H9 (cell line): ENCODE measurements at regions not wholly inside any gene's neighbourhood (a gene's known extent, or its start where the extent isn't known, plus 50 kb on each side); places are given as distances from the start of the nearest gene placed in this dataset.

Source experiments
- DNase-seq: peaks from one replicate; pipeline ENCODE4 v3.0.0-alpha.2; 2017
- H2AFZ ChIP-seq: one replicate; pipeline ENCODE4 v1.6.1; 2013; ENCODE audit warnings: mild to moderate bottlenecking, low read length, control low read depth, moderate library complexity
- H2AK5ac ChIP-seq: 2 replicates; pipeline ENCODE4 v1.6.1; 2013; ENCODE audit warnings: low read length, control low read depth, mixed read lengths; ENCODE audit not compliant: insufficient read length
- H2BK120ac ChIP-seq: one replicate; pipeline ENCODE4 v1.6.1; 2013; ENCODE audit warnings: low read depth, mild to moderate bottlenecking, low read length, control low read depth, inconsistent platforms; ENCODE audit not compliant: poor library complexity, severe bottlenecking
- H2BK12ac ChIP-seq: 2 replicates; pipeline ENCODE4 v1.6.1; 2013; ENCODE audit warnings: low read length, control low read depth, mixed read lengths, low read depth; ENCODE audit not compliant: insufficient read length
- H2BK15ac ChIP-seq: 2 replicates; pipeline ENCODE4 v1.6.1; 2013; ENCODE audit warnings: low read depth, low read length, control low read depth
- H2BK20ac ChIP-seq: one replicate; pipeline ENCODE4 v1.6.1; 2013; ENCODE audit warnings: low read depth, mild to moderate bottlenecking, low read length, control low read depth, inconsistent platforms; ENCODE audit not compliant: poor library complexity, severe bottlenecking
- H2BK5ac ChIP-seq: 2 replicates; pipeline ENCODE4 v1.6.1; 2013; ENCODE audit warnings: low read length, control low read depth, mixed read lengths; ENCODE audit not compliant: insufficient read length
- H3K14ac ChIP-seq: 2 replicates; pipeline ENCODE4 v1.6.1; 2013; ENCODE audit warnings: low read length, control low read depth; ENCODE audit not compliant: insufficient read depth
- H3K18ac ChIP-seq: 2 replicates; pipeline ENCODE4 v1.6.1; 2013; ENCODE audit warnings: low read depth, mild to moderate bottlenecking, mixed read lengths, low read length, control low read depth; ENCODE audit not compliant: insufficient read length
- H3K23ac ChIP-seq: 2 replicates; pipeline ENCODE4 v1.6.1; 2013; ENCODE audit warnings: low read length, control low read depth, mixed read lengths, low read depth; ENCODE audit not compliant: insufficient read length
- H3K23me2 ChIP-seq: 2 replicates; pipeline ENCODE4 v1.6.1; 2013; ENCODE audit warnings: low read depth, mild to moderate bottlenecking, mixed read lengths, low read length, control low read depth; ENCODE audit not compliant: insufficient read length, poor library complexity, severe bottlenecking
- H3K27ac ChIP-seq: 2 replicates; pipeline ENCODE4 v1.5.1; 2013; ENCODE audit warnings: low read length, control low read depth, mixed read lengths, low read depth; ENCODE audit not compliant: insufficient read length
- H3K27me3 ChIP-seq: 2 replicates; pipeline ENCODE4 v1.6.1; 2013; ENCODE audit warnings: low read length, control low read depth, inconsistent platforms; ENCODE audit not compliant: insufficient read depth
- H3K4ac ChIP-seq: 2 replicates; pipeline ENCODE4 v1.6.1; 2013; ENCODE audit warnings: low read depth, mild to moderate bottlenecking, control low read depth, inconsistent platforms, low read length, moderate library complexity
- H3K4me1 ChIP-seq: 2 replicates; pipeline ENCODE4 v1.6.1; 2013; ENCODE audit warnings: low read length, control low read depth, inconsistent platforms; ENCODE audit not compliant: insufficient read depth
- H3K4me2 ChIP-seq: 2 replicates; pipeline ENCODE4 v1.6.1; 2013; ENCODE audit warnings: low read length, control low read depth, mixed read lengths; ENCODE audit not compliant: insufficient read length, insufficient read depth
- H3K56ac ChIP-seq: 2 replicates; pipeline ENCODE4 v1.6.1; 2013; ENCODE audit warnings: low read depth, mild to moderate bottlenecking, mixed read lengths, low read length, control low read depth; ENCODE audit not compliant: insufficient read length
- H3K79me1 ChIP-seq: 2 replicates; pipeline ENCODE4 v1.6.1; 2013; ENCODE audit warnings: low read depth, mild to moderate bottlenecking, moderate library complexity, low read length, control low read depth, inconsistent platforms; ENCODE audit not compliant: insufficient read depth, poor library complexity, severe bottlenecking
- H3K79me2 ChIP-seq: 2 replicates; pipeline ENCODE4 v1.6.1; 2013; ENCODE audit warnings: low read length, control low read depth, inconsistent platforms; ENCODE audit not compliant: insufficient read depth
- H3K9ac ChIP-seq: 2 replicates; pipeline ENCODE4 v1.6.1; 2013; ENCODE audit warnings: low read length, control low read depth, mixed read lengths; ENCODE audit not compliant: insufficient read length; ENCODE audit errors: extremely low read depth
- H3K9me3 ChIP-seq: one replicate; pipeline ENCODE4 v1.6.1; 2013; ENCODE audit warnings: low read depth, low read length, inconsistent platforms; ENCODE audit not compliant: control insufficient read depth
- H3T11ph ChIP-seq: one replicate; pipeline ENCODE4 v1.6.1; 2013; ENCODE audit warnings: mild to moderate bottlenecking, low read length, control low read depth, inconsistent platforms
- H4K20me1 ChIP-seq: one replicate; pipeline ENCODE4 v1.6.1; 2013; ENCODE audit not compliant: control insufficient read depth, insufficient read length, insufficient read depth
- H4K5ac ChIP-seq: 2 replicates; pipeline ENCODE4 v1.6.1; 2013; ENCODE audit warnings: low read depth, mild to moderate bottlenecking, mixed read lengths, low read length, control low read depth; ENCODE audit not compliant: insufficient read length
- H4K8ac ChIP-seq: replicated peaks from 2 replicates; pipeline ENCODE4 v1.6.1; 2013; ENCODE audit warnings: low read length, control low read depth, mixed read lengths, low read depth; ENCODE audit not compliant: insufficient read length
- H4K91ac ChIP-seq: 2 replicates; pipeline ENCODE4 v1.6.1; 2013; ENCODE audit warnings: low read depth, mild to moderate bottlenecking, moderate library complexity, mixed read lengths, low read length, control low read depth; ENCODE audit not compliant: insufficient read length
- H3K27ac Mint-ChIP-seq, 3 experiments: 2 replicates in 2 of 3; 3 replicates in 1 of 3; pipeline ENCODE4 v1.8.0; 2020 to 2021; ENCODE audit warnings: mixed read lengths in 3 of 3, mild to moderate bottlenecking in 1 of 3, moderate library complexity in 1 of 3
- H3K27me3 Mint-ChIP-seq: 2 replicates; pipeline ENCODE4 v1.8.0; 2021; ENCODE audit warnings: low read depth, mild to moderate bottlenecking, moderate library complexity, mixed read lengths
- H3K36me3 Mint-ChIP-seq, 3 experiments: 2 replicates in 2 of 3; 3 replicates in 1 of 3; pipeline ENCODE4 v1.8.0; 2020 to 2021; ENCODE audit warnings: low read depth in 3 of 3, mixed read lengths in 3 of 3; ENCODE audit not compliant: insufficient read depth in 1 of 3
- H3K4me1 Mint-ChIP-seq, 2 experiments: 2 replicates each; pipeline ENCODE4 v1.8.0; 2020; ENCODE audit warnings: mixed read lengths in 2 of 2
- H3K4me3 Mint-ChIP-seq, 2 experiments: 2 replicates in 1 of 2; 3 replicates in 1 of 2; pipeline ENCODE4 v1.8.0; 2020 to 2021; ENCODE audit warnings: mild to moderate bottlenecking in 2 of 2, mixed read lengths in 2 of 2, moderate library complexity in 1 of 2
- H3K9me3 Mint-ChIP-seq, 2 experiments: 2 replicates in 1 of 2; 3 replicates in 1 of 2; pipeline ENCODE4 v1.8.0; 2020; ENCODE audit warnings: mild to moderate bottlenecking in 2 of 2, mixed read lengths in 2 of 2, moderate library complexity in 1 of 2
- CTCF ChIP-seq: fragments of 200-600 bp; sonication (generic); conservative IDR thresholded peaks from 3 replicates; pipeline ENCODE4 v1.8.0; 2021; ENCODE audit warnings: antibody characterized with exemption, mild to moderate bottlenecking
- WGBS: extraction: QIAGEN DNeasy Blood & Tissue Kit; methylation state at CpG from one replicate; pipeline ENCODE4 v1.1.7; 2013; ENCODE audit warnings: missing lambda C conversion rate, low lambda C conversion rate, mixed read lengths; ENCODE audit not compliant: insufficient read length; ENCODE audit errors: extremely low coverage; 5-methylcytosine and 5-hydroxymethylcytosine counted together

GRCh38 chr4:178812866-178813265 is 1370.6 kb upstream of the AGA start:
- H3K79me1 ChIP-seq: no peaks in the 10 kb centered on the region
- no peak overlapping the region for H2BK20ac ChIP-seq
- no peak overlapping the region for H3T11ph ChIP-seq
- no peak overlapping the region for H3K23ac ChIP-seq
- WGBS: no CpG with 5 or more reads among the region's 17 CpGs
- H3K4me1 Mint-ChIP-seq: no peaks in the 10 kb centered on the region
- H3K9me3 ChIP-seq: no peaks in the 10 kb centered on the region
- no peaks in the 10 kb centered on the region for H3K4me1 ChIP-seq
- no peak overlapping the region for H3K56ac ChIP-seq
- no peak overlapping the region for H3K4me2 ChIP-seq
- H3K14ac ChIP-seq: no peak overlapping the region
- H3K79me2 ChIP-seq: no peaks in the 10 kb centered on the region
- H3K27ac ChIP-seq: no peak overlapping the region
- no peak overlapping the region for H2BK5ac ChIP-seq
- no peaks in the 10 kb centered on the region for H3K36me3 Mint-ChIP-seq
- H2BK12ac ChIP-seq: no peak overlapping the region
- no peak for TF ChIP-seq CTCF
- no peak overlapping the region for H3K4me3 Mint-ChIP-seq
- no peak overlapping the region for H4K91ac ChIP-seq
- H3K27me3 Mint-ChIP-seq: no peaks in the 10 kb centered on the region
- H2AFZ ChIP-seq: no peak overlapping the region
- H4K5ac ChIP-seq: no peak overlapping the region
- H3K9me3 Mint-ChIP-seq: no peaks in the 10 kb centered on the region
- no peak overlapping the region for H2BK120ac ChIP-seq
- H2AK5ac ChIP-seq: no peak overlapping the region
- no peak overlapping the region for H2BK15ac ChIP-seq
- no peaks in the 10 kb centered on the region for H3K27me3 ChIP-seq
- no peak overlapping the region for H3K18ac ChIP-seq
- H3K9ac ChIP-seq: no peak overlapping the region
- no peak overlapping the region for H4K8ac ChIP-seq
- DNase-seq: no peak
- H4K20me1 ChIP-seq: no peaks in the 10 kb centered on the region
- no peak overlapping the region for H3K4ac ChIP-seq
- no peak overlapping the region for H3K27ac Mint-ChIP-seq
- H3K23me2 ChIP-seq: no peaks in the 10 kb centered on the region
